ENCODE measurements at regions not wholly inside any gene's neighbourhood (a gene's known extent, or its start where the extent isn't known, plus 50 kb on each side); places are given as distances from the start of the nearest gene placed in this dataset.

DNA sequence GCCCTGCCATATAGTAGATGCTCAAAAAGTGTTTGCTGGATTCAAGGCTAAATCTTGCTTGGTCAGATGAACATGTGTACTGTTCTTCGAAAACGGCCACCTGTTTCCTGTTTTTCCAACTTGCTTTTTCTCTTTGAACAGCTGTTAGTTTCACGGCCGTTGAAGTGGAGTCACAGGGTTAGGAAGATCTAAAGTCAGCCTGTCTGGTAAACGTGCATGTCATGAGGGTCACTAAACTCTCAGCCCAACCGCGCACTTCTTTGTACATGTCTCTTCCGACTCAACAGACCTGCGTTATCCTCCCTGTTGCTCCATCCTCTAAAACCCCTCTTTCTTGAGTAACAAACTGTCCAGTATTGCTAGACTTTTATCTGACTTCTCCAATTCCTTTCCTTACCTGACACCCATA lies 93.2 kb upstream of the MAN1A1 start:
- TF ChIP-seq TBP (IDR thresholded peaks at IDR 0.05; ENCODE audit: low read depth, low read length) (no peak), TAF1 (IDR thresholded peaks at IDR 0.05; ENCODE audit: low read depth, low read length) (no peak), POLR2A (IDR thresholded peaks at IDR 0.05; ENCODE audit: control extremely low read depth in 1 of 2, low read depth in 2 of 2, low read length in 2 of 2) (no peak), POLR2AphosphoS5 (IDR thresholded peaks at IDR 0.05; ENCODE audit: low read depth, low read length) (no peak), EP300 (IDR thresholded peaks at IDR 0.05; ENCODE audit: borderline replicate concordance in 1 of 2, low read depth in 2 of 2, low read length in 2 of 2) (no peak), SP2 (IDR thresholded peaks at IDR 0.05; ENCODE audit: low read length) (no peak), RAD21 (IDR thresholded peaks at IDR 0.05 in 1 of 2, conservative IDR thresholded peaks at IDR 0.05 in 1 of 2; ENCODE audit: low read depth in 2 of 2, low read length in 2 of 2) (no peak), GTF2F1 (IDR thresholded peaks at IDR 0.05; ENCODE audit: borderline replicate concordance, low read depth, low read length) (no peak)
- TF ChIP-seq, protein P1, sequence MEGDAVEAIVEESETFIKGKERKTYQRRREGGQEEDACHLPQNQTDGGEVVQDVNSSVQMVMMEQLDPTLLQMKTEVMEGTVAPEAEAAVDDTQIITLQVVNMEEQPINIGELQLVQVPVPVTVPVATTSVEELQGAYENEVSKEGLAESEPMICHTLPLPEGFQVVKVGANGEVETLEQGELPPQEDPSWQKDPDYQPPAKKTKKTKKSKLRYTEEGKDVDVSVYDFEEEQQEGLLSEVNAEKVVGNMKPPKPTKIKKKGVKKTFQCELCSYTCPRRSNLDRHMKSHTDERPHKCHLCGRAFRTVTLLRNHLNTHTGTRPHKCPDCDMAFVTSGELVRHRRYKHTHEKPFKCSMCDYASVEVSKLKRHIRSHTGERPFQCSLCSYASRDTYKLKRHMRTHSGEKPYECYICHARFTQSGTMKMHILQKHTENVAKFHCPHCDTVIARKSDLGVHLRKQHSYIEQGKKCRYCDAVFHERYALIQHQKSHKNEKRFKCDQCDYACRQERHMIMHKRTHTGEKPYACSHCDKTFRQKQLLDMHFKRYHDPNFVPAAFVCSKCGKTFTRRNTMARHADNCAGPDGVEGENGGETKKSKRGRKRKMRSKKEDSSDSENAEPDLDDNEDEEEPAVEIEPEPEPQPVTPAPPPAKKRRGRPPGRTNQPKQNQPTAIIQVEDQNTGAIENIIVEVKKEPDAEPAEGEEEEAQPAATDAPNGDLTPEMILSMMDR (IDR thresholded peaks at IDR 0.05; ENCODE audit: control extremely low read depth in 1 of 3, insufficient read depth in 1 of 3, low read depth in 1 of 3, low read length in 3 of 3) = no peak
